ENCODE measurements at regions not wholly inside any gene's neighbourhood (a gene's known extent, or its start where the extent isn't known, plus 50 kb on each side); places are given as distances from the start of the nearest gene placed in this dataset.

GRCh38 chr4:138964716-138965426 is 50.7 kb upstream of the NOCT start:
- no peaks in the 10 kb centered on the region for H3K4me1 ChIP-seq (ENCODE audit: insufficient read depth)

GRCh38 chr4:138963412-138963811 is 52.2 kb upstream of the NOCT start:
- WGBS: 64% methylated on average over 4 of the region's 4 CpGs
- Histone ChIP-seq H3K4me1 (ENCODE audit: insufficient read depth) (no peaks in the 10 kb centered on the region), H3K36me3 (ENCODE audit: insufficient read depth) (no peaks in the 10 kb centered on the region), H3K27ac (ENCODE audit: low read depth) (no peak overlapping the region), H3K4me3 (ENCODE audit: low read depth, low read length) (no peak overlapping the region)
- no peak for DNase-seq (ENCODE audit: extremely low spot score)

More at GRCh38 chr4:138964716-138965426, 50.7 kb upstream of the NOCT start:
- Histone ChIP-seq H3K4me3 (ENCODE audit: low read depth, low read length) (no peak overlapping the region), H3K36me3 (ENCODE audit: insufficient read depth) (no peaks in the 10 kb centered on the region), H3K27ac (ENCODE audit: low read depth) (no peak overlapping the region)
- no peak for DNase-seq (ENCODE audit: extremely low spot score)
- 95% methylated on average over 8 of the region's 8 CpGs for whole genome bisulfite sequencing

- DNase-seq (ENCODE audit: extremely low spot score): no peak
- Histone ChIP-seq H3K36me3 (ENCODE audit: insufficient read depth) (no peaks in the 10 kb centered on the region), H3K4me1 (ENCODE audit: insufficient read depth) (no peaks in the 10 kb centered on the region), H3K4me3 (ENCODE audit: low read depth, low read length) (no peak overlapping the region), H3K27ac (ENCODE audit: low read depth) (no peak overlapping the region)
- 87% methylated on average over 1 of the region's 1 CpG for WGBS
Observed at GRCh38 chr4:138961664-138962063, 53.9 kb upstream of the NOCT start.

- no peaks in the 10 kb centered on the region for H3K36me3 ChIP-seq (ENCODE audit: insufficient read depth)
- no peak overlapping the region for H3K4me3 ChIP-seq (ENCODE audit: low read depth, low read length)
- 82% methylated on average over 5 of the region's 5 CpGs for WGBS
- no peak for DNase-seq (ENCODE audit: extremely low spot score)
- no peaks in the 10 kb centered on the region for H3K4me1 ChIP-seq (ENCODE audit: insufficient read depth)
- no peak overlapping the region for H3K27ac ChIP-seq (ENCODE audit: low read depth)
Observed at GRCh38 chr4:138961129-138961528, 54.5 kb upstream of the NOCT start.

GRCh38 chr4:138960175-138960710 is 55.3 kb upstream of the NOCT start:
- 70% methylated on average over 4 of the region's 4 CpGs for WGBS
- no peak for DNase-seq (ENCODE audit: extremely low spot score)
- H3K4me3 ChIP-seq (ENCODE audit: low read depth, low read length): no peak overlapping the region

GRCh38 chr4:138959097-138959815 is 56.3 kb upstream of the NOCT start:
- DNase-seq (ENCODE audit: extremely low spot score): no peak
- 91% methylated on average over 5 of the region's 5 CpGs for WGBS
- no peaks in the 10 kb centered on the region for H3K4me1 ChIP-seq (ENCODE audit: insufficient read depth)
- no peak overlapping the region for H3K27ac ChIP-seq (ENCODE audit: low read depth)
- no peaks in the 10 kb centered on the region for H3K36me3 ChIP-seq (ENCODE audit: insufficient read depth)
- no peak overlapping the region for H3K4me3 ChIP-seq (ENCODE audit: low read depth, low read length)

More at GRCh38 chr4:138960175-138960710, 55.3 kb upstream of the NOCT start:
- Histone ChIP-seq H3K36me3 (ENCODE audit: insufficient read depth) (no peaks in the 10 kb centered on the region), H3K27ac (ENCODE audit: low read depth) (no peak overlapping the region), H3K4me1 (ENCODE audit: insufficient read depth) (no peaks in the 10 kb centered on the region)

GRCh38 chr4:138958519-138958918 is 57.1 kb upstream of the NOCT start:
- WGBS: 84% methylated on average over 3 of the region's 3 CpGs
- Histone ChIP-seq H3K4me1 (ENCODE audit: insufficient read depth) (no peaks in the 10 kb centered on the region), H3K36me3 (ENCODE audit: insufficient read depth) (no peaks in the 10 kb centered on the region), H3K27ac (ENCODE audit: low read depth) (no peak overlapping the region), H3K4me3 (ENCODE audit: low read depth, low read length) (no peak overlapping the region)
- no peak for DNase-seq (ENCODE audit: extremely low spot score)

GRCh38 chr4:138957302-138957701 is 58.3 kb upstream of the NOCT start:
- Histone ChIP-seq H3K27ac (ENCODE audit: low read depth) (no peak overlapping the region), H3K4me3 (ENCODE audit: low read depth, low read length) (no peak overlapping the region), H3K36me3 (ENCODE audit: insufficient read depth) (no peaks in the 10 kb centered on the region), H3K4me1 (ENCODE audit: insufficient read depth) (no peaks in the 10 kb centered on the region)
- no peak for DNase-seq (ENCODE audit: extremely low spot score)
- 92% methylated on average over 7 of the region's 7 CpGs for WGBS

- no peaks in the 10 kb centered on the region for H3K36me3 ChIP-seq (ENCODE audit: insufficient read depth)
- H3K27ac ChIP-seq (ENCODE audit: low read depth): no peak overlapping the region
- H3K4me1 ChIP-seq (ENCODE audit: insufficient read depth): no peaks in the 10 kb centered on the region
- WGBS: 67% methylated on average over 2 of the region's 2 CpGs
- H3K4me3 ChIP-seq (ENCODE audit: low read depth, low read length): no peak overlapping the region
- no peak for DNase-seq (ENCODE audit: extremely low spot score)
Observed at GRCh38 chr4:138954428-138954827, 61.2 kb upstream of the NOCT start.

GRCh38 chr4:138953961-138954371 is 61.6 kb upstream of the NOCT start:
- Histone ChIP-seq H3K4me1 (ENCODE audit: insufficient read depth) (no peaks in the 10 kb centered on the region), H3K4me3 (ENCODE audit: low read depth, low read length) (no peak overlapping the region), H3K27ac (ENCODE audit: low read depth) (no peak overlapping the region), H3K36me3 (ENCODE audit: insufficient read depth) (no peaks in the 10 kb centered on the region)
- 15% methylated on average over 2 of the region's 2 CpGs for WGBS
- DNase-seq (ENCODE audit: extremely low spot score): no peak

GRCh38 chr4:138952411-138952810 is 63.2 kb upstream of the NOCT start:
- H3K4me1 ChIP-seq (ENCODE audit: insufficient read depth): no peaks in the 10 kb centered on the region
- H3K27ac ChIP-seq (ENCODE audit: low read depth): no peak overlapping the region
- H3K4me3 ChIP-seq (ENCODE audit: low read depth, low read length): no peak overlapping the region
- no peak for DNase-seq (ENCODE audit: extremely low spot score)
- H3K36me3 ChIP-seq (ENCODE audit: insufficient read depth): no peaks in the 10 kb centered on the region

- H3K4me1 ChIP-seq (ENCODE audit: insufficient read depth): no peaks in the 10 kb centered on the region
- no peak overlapping the region for H3K27ac ChIP-seq (ENCODE audit: low read depth)
- H3K36me3 ChIP-seq (ENCODE audit: insufficient read depth): no peaks in the 10 kb centered on the region
- H3K4me3 ChIP-seq (ENCODE audit: low read depth, low read length): no peak overlapping the region
- no peak for DNase-seq (ENCODE audit: extremely low spot score)
- 88% methylated on average over 1 of the region's 1 CpG for WGBS
Observed at GRCh38 chr4:138951764-138952163, 63.8 kb upstream of the NOCT start.

- Histone ChIP-seq H3K4me1 (ENCODE audit: insufficient read depth) (no peaks in the 10 kb centered on the region), H3K27ac (ENCODE audit: low read depth) (no peak overlapping the region), H3K36me3 (ENCODE audit: insufficient read depth) (no peaks in the 10 kb centered on the region), H3K4me3 (ENCODE audit: low read depth, low read length) (no peak overlapping the region)
- WGBS: 64% methylated on average over 4 of the region's 4 CpGs
- no peak for DNase-seq (ENCODE audit: extremely low spot score)
Observed at GRCh38 chr4:138949866-138950265, 65.7 kb upstream of the NOCT start.

GRCh38 chr4:138948918-138949317 is 66.7 kb upstream of the NOCT start:
- H3K27ac ChIP-seq (ENCODE audit: low read depth): no peak overlapping the region
- 91% methylated on average over 2 of the region's 2 CpGs for WGBS
- no peaks in the 10 kb centered on the region for H3K4me1 ChIP-seq (ENCODE audit: insufficient read depth)
- no peak for DNase-seq (ENCODE audit: extremely low spot score)
- no peak overlapping the region for H3K4me3 ChIP-seq (ENCODE audit: low read depth, low read length)
- H3K36me3 ChIP-seq (ENCODE audit: insufficient read depth): no peaks in the 10 kb centered on the region
